NCI-H1694 (cell line): ENCODE measurements at regions not wholly inside any gene's neighbourhood (a gene's known extent, or its start where the extent isn't known, plus 50 kb on each side); places are given as distances from the start of the nearest gene placed in this dataset.
A peak's percentile ranks its signal among the peaks of the same experiment; 100 is the strongest.
"Not testable (repeated sequence)": the region's sequence is repeated elsewhere in the genome, so short reads cannot be mapped to it uniquely, and the experiment has no call there.

ENCODE experiments used
- DNase-seq: peaks from one replicate; lab custom pipeline; 2025; lab: John Stamatoyannopoulos, UW

GRCh38 chr14:65834812-65835211 is 422.3 kb downstream of the FUT8 start:
- DNase-seq: no peak

DNA sequence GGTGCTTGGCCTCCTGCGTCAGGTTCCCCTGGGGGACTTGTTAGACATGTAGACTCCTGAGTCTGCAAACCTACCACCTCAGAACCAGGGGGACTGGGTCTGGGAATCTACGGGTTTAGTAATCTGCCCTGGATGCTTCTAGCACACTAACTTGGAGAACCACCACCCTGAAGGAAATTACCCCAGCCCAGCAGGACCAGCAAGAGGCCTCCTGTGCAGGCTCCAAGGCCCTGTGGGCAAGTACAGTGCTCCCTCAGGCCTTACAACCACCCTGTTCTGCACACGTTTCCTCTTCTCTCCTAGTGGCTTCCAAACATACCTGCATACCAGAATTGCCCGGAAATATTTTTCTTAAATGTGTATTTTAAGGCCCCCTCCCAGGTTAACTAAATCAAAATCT is 423.0 kb downstream of the FUT8 start:
- no peak for DNase-seq

- no peak for DNase-seq
Measured at GRCh38 chr14:65838565-65838964, 426.0 kb downstream of the FUT8 start.

DNA sequence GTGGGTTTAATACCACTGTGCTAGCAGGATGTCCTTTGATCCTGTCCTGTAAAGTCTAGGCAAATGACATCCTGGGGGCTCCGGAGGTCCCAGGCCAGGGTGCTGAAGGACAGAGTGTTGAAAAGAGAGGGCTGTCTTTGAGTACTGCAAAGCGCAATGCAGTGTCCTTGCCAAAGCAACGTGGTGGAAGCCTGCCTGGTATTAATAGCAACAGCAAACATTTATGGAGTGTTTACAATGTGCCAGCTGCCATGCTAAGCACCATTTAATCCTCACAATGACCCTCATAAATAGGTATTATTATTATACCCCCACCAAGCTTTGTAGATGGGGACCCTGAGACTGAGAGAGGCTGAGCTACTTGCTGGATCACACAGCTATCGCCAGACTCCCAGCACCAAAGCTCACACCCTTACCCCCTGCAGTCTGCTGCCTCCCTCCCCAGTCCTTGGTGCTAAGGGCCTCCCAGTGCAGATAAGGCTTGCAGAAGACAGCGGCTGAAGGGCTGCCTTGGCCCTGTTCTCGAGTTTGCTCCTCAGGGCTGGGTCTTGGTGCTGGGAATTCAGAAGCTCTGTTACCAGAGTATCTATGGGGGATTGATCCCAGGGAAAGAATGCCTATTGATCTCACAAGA is 427.7 kb downstream of the FUT8 start:
- DNase-seq: peak; percentile 31

GRCh38 chr14:65840786-65841185 is 428.3 kb downstream of the FUT8 start:
- DNase-seq: no peak

DNA sequence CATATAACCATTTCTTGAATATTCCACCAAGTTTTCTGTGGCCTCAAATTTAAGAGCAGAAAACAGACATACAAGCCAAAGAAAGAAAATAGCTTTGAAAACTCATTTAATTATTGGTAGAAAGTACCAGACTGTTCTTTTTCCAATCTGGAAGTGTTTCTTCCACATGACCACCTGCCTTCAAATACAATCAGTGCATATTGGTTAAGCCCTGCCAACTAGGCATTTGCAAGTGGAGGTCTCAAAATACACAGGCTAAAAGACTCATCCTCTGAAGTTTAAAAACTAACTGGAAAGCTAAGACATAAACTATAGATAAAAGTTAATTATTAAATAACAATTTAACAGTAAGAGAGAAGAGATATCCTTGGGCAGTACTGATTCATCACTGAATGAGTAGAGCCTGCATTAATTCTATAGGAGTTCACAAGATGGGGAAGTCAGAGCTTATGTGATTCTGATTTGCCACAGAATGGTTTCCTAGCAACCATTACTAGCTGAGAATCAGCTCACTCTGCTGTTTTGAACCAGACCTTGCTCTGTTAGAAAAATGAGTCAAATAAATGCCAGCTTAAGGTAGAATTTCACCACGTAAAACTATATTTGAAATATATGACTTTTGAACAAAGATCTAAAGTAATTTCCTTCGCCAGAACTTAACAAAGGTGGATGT is 433.8 kb downstream of the FUT8 start:
- DNase-seq: peak; percentile 44

GRCh38 chr14:65847075-65847847 is 434.7 kb downstream of the FUT8 start:
- no peak for DNase-seq

DNA sequence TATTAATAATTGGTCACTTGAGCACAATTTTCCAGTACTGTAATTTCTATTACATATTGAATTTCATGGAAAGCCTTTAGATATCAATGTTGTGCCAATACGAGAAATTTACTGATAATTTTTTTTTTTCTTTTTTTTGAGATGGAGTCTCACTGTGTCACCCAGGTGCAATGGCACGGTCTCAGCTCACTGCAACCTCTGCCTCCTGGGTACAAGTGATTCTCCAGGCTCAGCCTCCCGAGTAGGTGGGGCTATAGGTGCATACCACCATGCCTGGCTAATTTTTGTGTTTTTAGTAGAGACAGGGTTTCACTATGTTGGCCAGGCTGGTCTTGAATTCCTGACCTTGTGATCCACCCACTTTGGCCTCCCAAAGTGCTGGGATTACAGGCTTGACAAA is 435.4 kb downstream of the FUT8 start:
- not testable (repeated sequence) for DNase-seq

GRCh38 chr14:65849091-65849490 is 436.6 kb downstream of the FUT8 start:
- peak; percentile 89 for DNase-seq

- DNase-seq: peak; percentile 38
Measured at GRCh38 chr14:65849558-65849957, 437.0 kb downstream of the FUT8 start.

DNA sequence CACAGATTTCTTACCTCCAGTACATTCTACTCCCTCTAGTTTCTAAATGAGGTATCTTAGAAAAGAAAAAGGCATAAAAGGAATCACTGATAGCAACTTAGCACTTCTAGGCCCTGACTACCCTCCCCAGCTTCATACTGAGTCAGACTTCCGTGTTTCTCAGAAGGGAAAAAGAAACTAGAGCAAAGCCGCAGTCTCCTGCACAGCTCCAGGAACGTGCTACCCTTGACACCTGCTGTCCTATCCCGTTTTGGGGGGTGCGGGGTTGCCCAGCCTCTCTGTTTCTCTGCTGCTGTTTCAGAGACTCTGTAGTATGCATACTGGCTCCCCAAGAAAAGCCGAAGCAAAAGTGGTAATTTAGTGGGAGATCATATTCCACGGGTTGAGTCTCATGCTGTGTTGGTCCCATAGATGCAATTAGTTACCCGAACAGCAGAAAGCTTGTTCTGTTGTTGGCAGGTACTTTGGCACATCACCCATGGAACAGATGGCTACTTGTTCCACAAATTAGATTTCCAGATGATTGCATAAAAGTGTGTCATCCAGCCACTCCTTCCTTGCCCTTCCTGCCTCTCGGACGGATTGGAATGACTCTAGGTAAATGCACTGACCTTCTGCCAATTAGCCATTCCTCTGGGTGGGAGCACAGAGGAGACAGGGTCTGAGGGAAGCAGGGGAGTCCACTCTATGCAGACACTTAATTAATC is 438.1 kb downstream of the FUT8 start:
- DNase-seq: peak; percentile 94

DNA sequence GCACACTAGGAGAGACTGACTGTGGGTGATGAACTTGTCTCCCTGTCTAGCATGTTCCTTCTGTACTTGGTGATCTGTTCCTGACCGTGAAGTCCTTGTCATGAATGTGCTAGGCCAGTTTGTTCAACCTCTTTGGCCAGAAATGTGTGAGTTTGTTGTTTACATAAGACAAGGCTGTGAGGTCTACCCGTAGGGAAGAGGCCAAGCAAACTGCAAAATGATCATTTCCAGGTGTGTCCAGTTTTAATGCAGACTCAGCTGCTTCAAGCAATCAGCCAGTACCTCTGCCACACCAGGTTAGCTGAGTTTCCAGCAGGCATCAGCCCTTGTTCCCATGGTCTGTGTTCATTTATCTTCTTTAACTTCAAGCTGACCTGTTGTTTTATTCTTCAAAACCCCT is 440.2 kb downstream of the FUT8 start:
- DNase-seq: no peak

GRCh38 chr14:65853407-65853955 is 441.0 kb downstream of the FUT8 start:
- no peak for DNase-seq

GRCh38 chr14:65854215-65854614 is 441.7 kb downstream of the FUT8 start:
- no peak for DNase-seq

DNA sequence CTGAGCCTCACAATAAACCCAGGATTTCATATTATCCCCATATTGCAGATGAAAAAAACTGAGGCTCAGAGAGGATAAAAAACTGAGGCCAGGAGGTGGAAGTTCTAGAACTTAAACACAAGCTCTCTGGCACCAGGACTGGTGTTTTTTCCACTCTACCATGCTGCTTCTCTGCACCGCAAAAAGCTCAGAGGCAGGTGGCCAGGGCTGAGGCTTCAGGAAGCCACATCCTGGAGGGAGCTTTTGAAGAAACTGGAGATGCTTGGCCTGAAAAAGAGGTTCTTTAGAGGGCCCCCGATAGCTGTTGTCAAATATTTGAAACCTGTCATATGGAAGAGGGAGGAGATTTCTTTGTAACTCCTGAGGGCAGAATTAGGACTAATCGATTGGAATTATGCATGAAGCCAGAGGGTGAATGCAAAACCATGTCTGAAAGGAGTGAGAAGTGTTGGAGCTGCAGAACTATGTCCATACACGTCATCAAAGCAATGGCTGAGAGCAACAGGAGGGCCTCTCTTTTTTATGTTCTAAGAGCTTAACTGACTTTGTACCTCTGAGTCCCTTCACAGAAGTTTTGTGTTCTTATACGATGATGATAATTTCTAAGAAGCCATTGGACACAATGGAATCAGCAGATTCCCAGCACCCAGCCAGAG is 448.6 kb downstream of the FUT8 start:
- no peak for DNase-seq

DNA sequence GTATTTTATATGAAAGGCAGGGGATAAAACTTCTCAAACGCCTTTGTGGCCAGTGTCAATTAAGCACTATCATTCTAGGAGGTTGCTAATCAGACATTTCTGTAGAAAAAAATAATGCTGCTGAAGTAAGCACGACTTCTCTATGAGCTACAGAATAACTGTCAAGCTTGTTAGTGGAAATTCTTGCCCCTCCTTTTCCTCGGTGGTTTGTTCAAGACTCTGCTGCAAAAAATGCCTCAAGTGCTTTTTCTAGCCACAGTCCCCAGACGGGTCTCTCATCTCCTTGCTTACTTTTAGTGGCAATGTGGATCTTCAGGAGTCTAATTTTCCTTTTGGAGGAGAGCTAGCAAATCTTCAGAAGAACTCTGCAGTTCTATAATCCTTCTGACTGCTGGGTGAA is 452.0 kb downstream of the FUT8 start:
- DNase-seq: no peak

DNA sequence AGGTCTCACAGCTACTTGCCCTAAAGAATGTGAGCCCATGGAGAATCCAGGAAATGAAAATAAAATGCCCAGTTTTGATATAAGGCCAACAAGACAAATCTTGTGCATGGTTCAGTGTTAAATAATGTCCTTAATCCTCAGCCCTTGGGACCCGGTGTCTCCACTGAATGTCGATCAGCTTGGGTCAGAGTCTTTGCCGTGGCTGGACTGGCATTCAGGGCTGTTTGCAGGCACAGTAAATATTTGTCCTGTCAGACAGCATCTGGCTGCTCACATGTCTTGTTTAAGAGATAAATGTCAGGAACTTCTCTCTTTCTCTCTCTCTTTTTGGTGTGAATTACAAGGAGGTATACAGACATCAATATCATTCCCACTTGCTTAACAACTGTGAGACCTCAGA is 452.5 kb downstream of the FUT8 start:
- no peak for DNase-seq

- no peak for DNase-seq
Measured at GRCh38 chr14:65866448-65866847, 453.9 kb downstream of the FUT8 start.

DNA sequence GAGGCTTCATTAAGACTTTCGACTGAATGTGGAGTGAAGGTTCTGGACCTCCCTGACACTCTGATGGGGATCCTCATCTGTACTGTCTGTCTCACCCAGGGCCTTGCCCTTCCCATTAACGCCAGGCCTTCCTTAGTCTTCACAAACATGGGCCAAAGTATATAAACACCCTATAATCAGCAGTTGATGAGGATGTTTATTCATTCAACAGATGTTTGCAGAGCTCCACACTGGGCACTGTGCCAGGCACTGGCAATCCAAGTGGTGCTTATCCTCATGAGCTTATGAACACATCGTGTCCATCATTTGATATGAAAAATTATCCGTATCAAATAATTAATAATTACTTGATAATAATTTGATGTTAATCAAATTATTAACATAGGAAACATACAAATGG is 454.4 kb downstream of the FUT8 start:
- peak; percentile 92 for DNase-seq

- no peak for DNase-seq
Measured at GRCh38 chr14:65867333-65867732, 454.8 kb downstream of the FUT8 start.

DNA sequence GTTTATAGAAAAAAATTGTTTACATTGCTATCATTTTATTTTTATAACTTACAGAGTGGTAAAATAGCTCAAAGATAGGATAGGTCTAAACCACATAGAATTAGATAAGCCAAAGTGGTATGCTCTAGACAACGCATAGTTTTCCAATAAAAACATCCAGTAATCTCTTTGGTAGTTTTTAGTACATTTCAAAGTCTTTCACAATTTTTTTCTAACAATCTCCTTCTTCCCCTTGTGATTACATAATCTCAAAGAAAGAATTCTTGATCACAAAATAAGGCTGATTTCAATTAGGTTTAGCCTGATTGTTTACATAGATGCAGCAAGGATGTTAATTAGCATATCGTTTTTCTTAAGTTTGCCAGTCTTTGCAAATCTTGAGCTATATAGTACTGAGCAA is 460.0 kb downstream of the FUT8 start:
- DNase-seq: no peak

GRCh38 chr14:65877166-65877565 is 464.6 kb downstream of the FUT8 start:
- no peak for DNase-seq
